ENCODE measurements at regions not wholly inside any gene's neighbourhood (a gene's known extent, or its start where the extent isn't known, plus 50 kb on each side); places are given as distances from the start of the nearest gene placed in this dataset.

DNA sequence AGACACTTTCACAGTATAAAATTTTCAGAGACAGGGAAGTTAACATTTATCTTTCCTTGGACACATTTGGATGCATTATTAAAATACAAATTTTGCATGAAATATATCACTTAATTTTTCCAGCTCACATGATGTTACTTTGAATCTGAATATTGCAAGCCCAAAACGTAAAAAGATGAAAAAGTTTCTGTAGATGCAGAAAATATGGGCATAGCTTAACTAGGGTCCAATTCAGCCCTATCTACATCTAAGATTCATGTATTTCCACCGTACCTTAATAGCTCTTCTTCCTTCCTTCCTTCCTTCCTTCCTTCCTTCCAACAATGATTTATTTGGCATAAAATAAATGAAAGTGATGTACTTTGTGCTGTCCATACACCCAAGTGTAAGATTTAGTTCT, 1084.6 kb upstream of the TMEFF2 start:
- no peak overlapping the region for H3K4me3 ChIP-seq
- no peaks in the 10 kb centered on the region for H3K4me1 ChIP-seq (ENCODE audit: control insufficient read depth, insufficient read depth, low read length)
- H3K27me3 ChIP-seq (replicated peaks in 1 of 2; ENCODE audit: control insufficient read depth in 2 of 2, insufficient read depth in 2 of 2, low read length in 1 of 2) = no peaks in the 10 kb centered on the region
- ChIA-PET POLR2A (no interaction called here), SMC1A (ENCODE audit: uncharacterized antibody, unreplicated experiment) (no interaction called here), CTCF (no interaction called here), RAD21 (ENCODE audit: unreplicated experiment) (no interaction called here)
- no peaks in the 10 kb centered on the region for H3K9me3 ChIP-seq (replicated peaks; ENCODE audit: control insufficient read depth, insufficient read depth, low read length)
- ATAC-seq (no peak), DNase-seq (ENCODE audit: low read depth, low spot score) (no peak), FAIRE-seq (no peak)
- no peak for TF ChIP-seq JUND (IDR thresholded peaks at IDR 0.05; ENCODE audit: low read depth, low read length)
- TF ChIP-seq SP1 (IDR thresholded peaks at IDR 0.05; ENCODE audit: low read depth, low read length) = no peak
- TF ChIP-seq POLR2A (IDR thresholded peaks at IDR 0.05; ENCODE audit: low read depth, low read length) = no peak
- TF ChIP-seq SIN3A (IDR thresholded peaks at IDR 0.05; ENCODE audit: low read depth, low read length) = no peak
- H3K36me3 ChIP-seq (ENCODE audit: control insufficient read depth in 2 of 2, insufficient read depth in 2 of 2, low read length in 1 of 2) = no peaks in the 10 kb centered on the region
- no peak overlapping the region for H3K9ac ChIP-seq (ENCODE audit: control insufficient read depth, insufficient read depth, low read length)
- 0% methylated on average over 2 of the region's 2 CpGs for WGBS (ENCODE audit: insufficient coverage, insufficient replicate concordance, low lambda C conversion rate, missing lambda C conversion rate)
- in situ Hi-C loops (cut with MboI) (no loop called here), intact Hi-C loops (cut with micrococcal nuclease; ENCODE audit: unreplicated experiment) (no loop called here)
- no peak overlapping the region for H2AFZ ChIP-seq (ENCODE audit: control insufficient read depth, low read depth, low read length)
- H3K27ac ChIP-seq (ENCODE audit: control insufficient read depth, insufficient read depth) = no peak overlapping the region
- H4K20me1 ChIP-seq (ENCODE audit: control insufficient read depth, insufficient read depth) = no peaks in the 10 kb centered on the region
- no peak overlapping the region for H3K4me2 ChIP-seq (ENCODE audit: control insufficient read depth, insufficient read depth)
- BruUV-seq (replicated peaks) = no TSS peak
- H3K79me2 ChIP-seq (ENCODE audit: control insufficient read depth, insufficient read depth, low read length) = no peaks in the 10 kb centered on the region

DNA sequence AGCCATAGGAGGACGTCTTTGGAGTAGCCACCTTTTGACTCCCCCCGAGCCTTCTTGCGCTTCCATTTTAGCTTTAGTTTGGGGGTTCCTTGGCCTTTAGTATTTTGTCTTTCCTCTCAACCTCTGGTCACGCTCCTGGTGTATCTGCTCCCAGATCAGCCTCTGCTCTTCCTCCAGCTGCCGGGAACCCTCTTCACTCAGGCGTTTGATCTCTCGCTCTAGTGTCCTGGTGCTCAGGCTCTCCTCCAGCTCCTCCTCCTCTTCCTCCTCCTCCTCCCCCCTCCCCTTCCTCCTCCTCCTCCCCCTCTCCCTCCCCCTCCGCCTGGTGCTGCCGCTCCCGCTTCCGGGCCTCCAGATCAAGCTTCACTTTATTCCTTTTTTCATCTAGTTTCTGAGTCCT, 1082.3 kb upstream of the TMEFF2 start:
- intact Hi-C loops (cut with micrococcal nuclease; ENCODE audit: unreplicated experiment) = no loop called here
- FAIRE-seq = no peak
- ATAC-seq = no peak

More for the DNA sequence above, 1082.3 kb upstream of the TMEFF2 start:
- Histone ChIP-seq H3K27ac (ENCODE audit: control insufficient read depth, insufficient read depth) (no peak overlapping the region), H3K4me3 (no peak overlapping the region), H3K4me2 (ENCODE audit: control insufficient read depth, insufficient read depth) (no peak overlapping the region), H3K36me3 (ENCODE audit: control insufficient read depth in 2 of 2, insufficient read depth in 2 of 2, low read length in 1 of 2) (no peaks in the 10 kb centered on the region), H3K4me1 (ENCODE audit: control insufficient read depth, insufficient read depth, low read length) (no peaks in the 10 kb centered on the region), H2AFZ (ENCODE audit: control insufficient read depth, low read depth, low read length) (no peak overlapping the region), H3K79me2 (ENCODE audit: control insufficient read depth, insufficient read depth, low read length) (no peaks in the 10 kb centered on the region), H3K9me3 (replicated peaks; ENCODE audit: control insufficient read depth, insufficient read depth, low read length) (no peaks in the 10 kb centered on the region), H3K9ac (ENCODE audit: control insufficient read depth, insufficient read depth, low read length) (no peak overlapping the region), H3K27me3 (replicated peaks in 1 of 2; ENCODE audit: control insufficient read depth in 2 of 2, insufficient read depth in 2 of 2, low read length in 1 of 2) (no peaks in the 10 kb centered on the region), H4K20me1 (ENCODE audit: control insufficient read depth, insufficient read depth) (no peaks in the 10 kb centered on the region)
- in situ Hi-C loops (cut with MboI) = no loop called here
- no TSS peak for BruUV-seq (replicated peaks)
- SMC1A ChIA-PET (ENCODE audit: uncharacterized antibody, unreplicated experiment) = no interaction called here
- POLR2A ChIA-PET = no interaction called here
- CTCF ChIA-PET = no interaction called here
- no peak for DNase-seq (ENCODE audit: low read depth, low spot score)
- WGBS (ENCODE audit: insufficient coverage, insufficient replicate concordance, low lambda C conversion rate, missing lambda C conversion rate) = 28% methylated on average over 7 of the region's 11 CpGs
- RAD21 ChIA-PET (ENCODE audit: unreplicated experiment) = no interaction called here
- TF ChIP-seq, protein P1, sequence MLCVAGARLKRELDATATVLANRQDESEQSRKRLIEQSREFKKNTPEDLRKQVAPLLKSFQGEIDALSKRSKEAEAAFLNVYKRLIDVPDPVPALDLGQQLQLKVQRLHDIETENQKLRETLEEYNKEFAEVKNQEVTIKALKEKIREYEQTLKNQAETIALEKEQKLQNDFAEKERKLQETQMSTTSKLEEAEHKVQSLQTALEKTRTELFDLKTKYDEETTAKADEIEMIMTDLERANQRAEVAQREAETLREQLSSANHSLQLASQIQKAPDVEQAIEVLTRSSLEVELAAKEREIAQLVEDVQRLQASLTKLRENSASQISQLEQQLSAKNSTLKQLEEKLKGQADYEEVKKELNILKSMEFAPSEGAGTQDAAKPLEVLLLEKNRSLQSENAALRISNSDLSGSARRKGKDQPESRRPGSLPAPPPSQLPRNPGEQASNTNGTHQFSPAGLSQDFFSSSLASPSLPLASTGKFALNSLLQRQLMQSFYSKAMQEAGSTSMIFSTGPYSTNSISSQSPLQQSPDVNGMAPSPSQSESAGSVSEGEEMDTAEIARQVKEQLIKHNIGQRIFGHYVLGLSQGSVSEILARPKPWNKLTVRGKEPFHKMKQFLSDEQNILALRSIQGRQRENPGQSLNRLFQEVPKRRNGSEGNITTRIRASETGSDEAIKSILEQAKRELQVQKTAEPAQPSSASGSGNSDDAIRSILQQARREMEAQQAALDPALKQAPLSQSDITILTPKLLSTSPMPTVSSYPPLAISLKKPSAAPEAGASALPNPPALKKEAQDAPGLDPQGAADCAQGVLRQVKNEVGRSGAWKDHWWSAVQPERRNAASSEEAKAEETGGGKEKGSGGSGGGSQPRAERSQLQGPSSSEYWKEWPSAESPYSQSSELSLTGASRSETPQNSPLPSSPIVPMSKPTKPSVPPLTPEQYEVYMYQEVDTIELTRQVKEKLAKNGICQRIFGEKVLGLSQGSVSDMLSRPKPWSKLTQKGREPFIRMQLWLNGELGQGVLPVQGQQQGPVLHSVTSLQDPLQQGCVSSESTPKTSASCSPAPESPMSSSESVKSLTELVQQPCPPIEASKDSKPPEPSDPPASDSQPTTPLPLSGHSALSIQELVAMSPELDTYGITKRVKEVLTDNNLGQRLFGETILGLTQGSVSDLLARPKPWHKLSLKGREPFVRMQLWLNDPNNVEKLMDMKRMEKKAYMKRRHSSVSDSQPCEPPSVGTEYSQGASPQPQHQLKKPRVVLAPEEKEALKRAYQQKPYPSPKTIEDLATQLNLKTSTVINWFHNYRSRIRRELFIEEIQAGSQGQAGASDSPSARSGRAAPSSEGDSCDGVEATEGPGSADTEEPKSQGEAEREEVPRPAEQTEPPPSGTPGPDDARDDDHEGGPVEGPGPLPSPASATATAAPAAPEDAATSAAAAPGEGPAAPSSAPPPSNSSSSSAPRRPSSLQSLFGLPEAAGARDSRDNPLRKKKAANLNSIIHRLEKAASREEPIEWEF (IDR thresholded peaks at IDR 0.05; ENCODE audit: insufficient replicate concordance, low read depth, low read length) = no peak
- TF ChIP-seq, protein P2, sequence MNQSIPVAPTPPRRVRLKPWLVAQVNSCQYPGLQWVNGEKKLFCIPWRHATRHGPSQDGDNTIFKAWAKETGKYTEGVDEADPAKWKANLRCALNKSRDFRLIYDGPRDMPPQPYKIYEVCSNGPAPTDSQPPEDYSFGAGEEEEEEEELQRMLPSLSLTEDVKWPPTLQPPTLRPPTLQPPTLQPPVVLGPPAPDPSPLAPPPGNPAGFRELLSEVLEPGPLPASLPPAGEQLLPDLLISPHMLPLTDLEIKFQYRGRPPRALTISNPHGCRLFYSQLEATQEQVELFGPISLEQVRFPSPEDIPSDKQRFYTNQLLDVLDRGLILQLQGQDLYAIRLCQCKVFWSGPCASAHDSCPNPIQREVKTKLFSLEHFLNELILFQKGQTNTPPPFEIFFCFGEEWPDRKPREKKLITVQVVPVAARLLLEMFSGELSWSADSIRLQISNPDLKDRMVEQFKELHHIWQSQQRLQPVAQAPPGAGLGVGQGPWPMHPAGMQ (IDR thresholded peaks at IDR 0.05; ENCODE audit: borderline replicate concordance) = no peak

Data from GM12878 (cell line).